ENCODE measurements at regions not wholly inside any gene's neighbourhood (a gene's known extent, or its start where the extent isn't known, plus 50 kb on each side); places are given as distances from the start of the nearest gene placed in this dataset.

- no peak for TF ChIP-seq CTCF (IDR thresholded peaks at IDR 0.05)
- TF ChIP-seq POLR2A (IDR thresholded peaks at IDR 0.05), result no peak
- TF ChIP-seq POLR2AphosphoS5 (IDR thresholded peaks at IDR 0.05), result peak; percentile 53
Measured at GRCh38 chr10:32139223-32140073, 83.2 kb upstream of the KIF5B start.

Measured in prostate gland (tissue), 2 donors.